A549 (cell line): ENCODE measurements at regions not wholly inside any gene's neighbourhood (a gene's known extent, or its start where the extent isn't known, plus 50 kb on each side); places are given as distances from the start of the nearest gene placed in this dataset.

Source experiments
- ATAC-seq, 2 experiments: fragments of 200-7000 bp in 1 of 2; fragments of >200 bp in 1 of 2; cut with Nextera tagmentation in 1 of 2; cut with Tn5 transposase in 1 of 2; 3 replicates each; pipeline versions ENCODE4 v1.8.0 to v1.9.1; 2018 to 2020; ENCODE audit warnings: mild to moderate bottlenecking in 1 of 2, moderate library complexity in 1 of 2
- CTCF ChIA-PET: fragments of 300-600 bp; sonication (Branson Sonifier 250); formaldehyde crosslinking; extraction: SDS; loops from one replicate; lab custom pipeline; 2021; ENCODE audit warnings: antibody characterized with exemption, inconsistent platforms; lab: Yijun Ruan, JAX
- POLR2A ChIA-PET: fragments of 350-600 bp; formaldehyde crosslinking; extraction: SDS; loops from one replicate; lab custom pipeline; 2021; ENCODE audit warnings: antibody characterized with exemption, inconsistent platforms; lab: Yijun Ruan, JAX
- DNase-seq, 2 experiments: peaks; one replicate each; pipeline versions ENCODE4 v3.0.0 to v3.0.0-alpha.2; 2011 to 2016; ENCODE audit warnings: low read depth in 1 of 2, low spot score in 1 of 2
- FAIRE-seq: peaks from 2 replicates; lab custom pipeline; 2011; peaks lifted over from hg19 to GRCh38; lab: Jason Lieb, UNC
- H3K27ac ChIP-seq, 2 experiments: fragments of >200 bp; sonication (Bioruptor Twin); formaldehyde crosslinking; 3 replicates each; pipeline ENCODE4 v1.5.1; 2016 to 2017
- H3K4me1 ChIP-seq: fragments of >200 bp; sonication (Bioruptor Twin); formaldehyde crosslinking; 3 replicates; pipeline ENCODE4 v1.6.1; 2016
- H3K4me2 ChIP-seq: fragments of >200 bp; sonication (Bioruptor Twin); formaldehyde crosslinking; 3 replicates; pipeline ENCODE4 v1.6.1; 2016
- H3K4me3 ChIP-seq: fragments of >200 bp; sonication (Bioruptor Twin); formaldehyde crosslinking; 3 replicates; pipeline ENCODE4 v1.5.1; 2016
- H3K9me3 ChIP-seq: fragments of >200 bp; sonication (Bioruptor Twin); formaldehyde crosslinking; 3 replicates; pipeline ENCODE4 v1.6.1; 2016
- CBX8 ChIP-seq: fragments of 200-600 bp; sonication (generic); IDR thresholded peaks from 2 replicates; pipeline ENCODE4 v1.6.1; 2016
- CEBPB ChIP-seq, 2 experiments: fragments of >200 bp in 1 of 2; sonication (Bioruptor Twin) in 1 of 2; formaldehyde crosslinking in 1 of 2; IDR thresholded peaks; 2 replicates each; pipeline ENCODE4 v1.6.1; 2012 to 2016
- EP300 ChIP-seq, 2 experiments: fragments of >200 bp; sonication (Bioruptor Twin); formaldehyde crosslinking; IDR thresholded peaks; 2 replicates in 1 of 2; 3 replicates in 1 of 2; pipeline ENCODE4 v1.6.1; 2016 to 2017
- FOSL2 ChIP-seq, 2 experiments: fragments of 450-650 bp in 1 of 2; fragments of >200 bp in 1 of 2; sonication (Bioruptor Twin) in 1 of 2; formaldehyde crosslinking; IDR thresholded peaks; 2 replicates each; pipeline versions ENCODE4 v1.5.0 to v1.6.1; 2016 to 2020; ENCODE audit warnings: mild to moderate bottlenecking in 1 of 2, moderate library complexity in 1 of 2
- GATA3 ChIP-seq: IDR thresholded peaks from 2 replicates; pipeline ENCODE4 v1.6.1; 2012; ENCODE audit warnings: borderline replicate concordance
- MAZ ChIP-seq: fragments of 150-350 bp; IDR thresholded peaks from 2 replicates; pipeline ENCODE4 v1.6.1; 2014; ENCODE audit warnings: antibody characterized with exemption, low read depth, low read length, borderline replicate concordance
- NFE2L2 ChIP-seq: fragments of 150-350 bp; conservative IDR thresholded peaks from 2 replicates; pipeline ENCODE4 v1.6.1; 2014; ENCODE audit warnings: low read length
- POLR2A ChIP-seq: IDR thresholded peaks from 2 replicates; pipeline ENCODE4 v1.6.1; 2012; ENCODE audit warnings: mild to moderate bottlenecking, low read length
- POLR2AphosphoS2 ChIP-seq: conservative IDR thresholded peaks from 2 replicates; pipeline ENCODE4 v1.6.1; 2012; ENCODE audit warnings: low read length, improper control_type of control experiment, inconsistent platforms
- RAD21 ChIP-seq, 2 experiments: fragments of >200 bp in 1 of 2; sonication (Bioruptor Twin) in 1 of 2; formaldehyde crosslinking in 1 of 2; IDR thresholded peaks in 1 of 2; conservative IDR thresholded peaks in 1 of 2; 2 replicates in 1 of 2; 3 replicates in 1 of 2; pipeline ENCODE4 v1.6.1; 2012 to 2018; ENCODE audit warnings: inconsistent platforms in 1 of 2
- RARB ChIP-seq: fragments of 250-450 bp; sonication (Bioruptor Pico); IDR thresholded peaks from 2 replicates; pipeline ENCODE4 v1.8.0; 2021; ENCODE audit warnings: mild to moderate bottlenecking, moderate library complexity
- RNF2 ChIP-seq: fragments of 200-600 bp; sonication (generic); IDR thresholded peaks from 2 replicates; pipeline ENCODE4 v1.6.1; 2016; ENCODE audit warnings: low read depth, mild to moderate bottlenecking, antibody characterized with exemption, moderate library complexity, borderline replicate concordance
- SREBF2 ChIP-seq: fragments of 450-650 bp; IDR thresholded peaks from 2 replicates; pipeline ENCODE4 v1.6.1; 2014; ENCODE audit warnings: mild to moderate bottlenecking, moderate library complexity
- WGBS: methylation state at CpG from one replicate; pipeline ENCODE4 v1.1.6; 2017; ENCODE audit errors: missing lambda C conversion rate; 5-methylcytosine and 5-hydroxymethylcytosine counted together
- TF ChIP-seq, protein P1 (sequence below): IDR thresholded peaks from 2 replicates; pipeline ENCODE4 v1.6.1; 2012
- TF ChIP-seq, protein P2 (sequence below): IDR thresholded peaks from 2 replicates; pipeline ENCODE4 v1.6.1; 2012
- TF ChIP-seq, protein P3 (sequence below): fragments of 450-650 bp; IDR thresholded peaks from 2 replicates; pipeline ENCODE4 v1.6.1; 2014; ENCODE audit warnings: antibody characterized with exemption
- TF ChIP-seq, protein P4 (sequence below): fragments of 250-450 bp; sonication (Bioruptor Pico); IDR thresholded peaks from 2 replicates; pipeline ENCODE4 v1.5.0; 2021; ENCODE audit warnings: mild to moderate bottlenecking, moderate library complexity, borderline replicate concordance
- TF ChIP-seq, protein P5 (sequence below): fragments of >200 bp; sonication (Bioruptor Twin); formaldehyde crosslinking; IDR thresholded peaks from 2 replicates; pipeline ENCODE4 v1.6.1; 2016
- TF ChIP-seq, protein P6 (sequence below): fragments of 250-450 bp; sonication (Bioruptor Pico); IDR thresholded peaks from 2 replicates; pipeline ENCODE4 v1.5.0; 2020; ENCODE audit warnings: low read depth, mild to moderate bottlenecking, moderate library complexity

DNA sequence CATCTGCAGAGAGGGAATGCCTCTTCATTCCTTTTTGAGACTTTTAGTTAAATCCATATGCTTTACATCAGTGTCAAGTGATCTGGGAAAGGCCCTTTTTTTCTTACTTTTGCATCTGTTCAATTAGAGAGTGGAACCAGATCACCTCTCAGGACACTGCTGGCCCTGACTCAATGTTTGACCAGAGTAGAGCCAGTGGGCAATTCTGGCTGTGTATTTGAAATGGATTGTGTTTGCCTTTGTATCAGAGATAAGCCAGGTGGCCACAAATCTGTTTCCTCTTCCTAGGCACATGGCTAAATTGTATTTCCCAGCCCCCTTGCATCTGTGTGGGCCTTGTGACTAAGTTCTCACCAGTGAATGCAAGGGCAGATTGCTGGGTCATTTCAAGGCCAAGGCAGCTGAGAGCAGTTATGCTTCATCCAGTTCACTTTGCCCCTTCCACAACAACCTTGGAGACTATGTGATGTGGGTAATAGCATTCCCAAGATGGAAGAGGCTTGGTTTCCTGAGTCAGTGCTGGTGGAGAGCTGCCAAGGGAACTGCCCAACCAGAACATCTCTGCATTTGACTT, 75.6 kb upstream of the CACNA2D3 start:
- peak in 1 of 2 experiments; percentile 60; a peak in 3 of 6 replicates for ATAC-seq
- H3K4me3 ChIP-seq, result no peak overlapping the region
- no peak for TF ChIP-seq RAD21 (conservative IDR thresholded peaks at IDR 0.05 in 1 of 2, IDR thresholded peaks at IDR 0.05 in 1 of 2)
- TF ChIP-seq NFE2L2, result no peak
- TF ChIP-seq, protein P1, sequence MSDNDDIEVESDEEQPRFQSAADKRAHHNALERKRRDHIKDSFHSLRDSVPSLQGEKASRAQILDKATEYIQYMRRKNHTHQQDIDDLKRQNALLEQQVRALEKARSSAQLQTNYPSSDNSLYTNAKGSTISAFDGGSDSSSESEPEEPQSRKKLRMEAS, result no peak
- no peak for TF ChIP-seq CBX8
- TF ChIP-seq RNF2, result no peak
- TF ChIP-seq MAZ, result no peak
- TF ChIP-seq, protein P2, sequence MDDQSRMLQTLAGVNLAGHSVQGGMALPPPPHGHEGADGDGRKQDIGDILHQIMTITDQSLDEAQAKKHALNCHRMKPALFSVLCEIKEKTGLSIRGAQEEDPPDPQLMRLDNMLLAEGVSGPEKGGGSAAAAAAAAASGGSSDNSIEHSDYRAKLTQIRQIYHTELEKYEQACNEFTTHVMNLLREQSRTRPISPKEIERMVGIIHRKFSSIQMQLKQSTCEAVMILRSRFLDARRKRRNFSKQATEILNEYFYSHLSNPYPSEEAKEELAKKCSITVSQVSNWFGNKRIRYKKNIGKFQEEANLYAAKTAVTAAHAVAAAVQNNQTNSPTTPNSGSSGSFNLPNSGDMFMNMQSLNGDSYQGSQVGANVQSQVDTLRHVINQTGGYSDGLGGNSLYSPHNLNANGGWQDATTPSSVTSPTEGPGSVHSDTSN, result no peak
- TF ChIP-seq, protein P3, sequence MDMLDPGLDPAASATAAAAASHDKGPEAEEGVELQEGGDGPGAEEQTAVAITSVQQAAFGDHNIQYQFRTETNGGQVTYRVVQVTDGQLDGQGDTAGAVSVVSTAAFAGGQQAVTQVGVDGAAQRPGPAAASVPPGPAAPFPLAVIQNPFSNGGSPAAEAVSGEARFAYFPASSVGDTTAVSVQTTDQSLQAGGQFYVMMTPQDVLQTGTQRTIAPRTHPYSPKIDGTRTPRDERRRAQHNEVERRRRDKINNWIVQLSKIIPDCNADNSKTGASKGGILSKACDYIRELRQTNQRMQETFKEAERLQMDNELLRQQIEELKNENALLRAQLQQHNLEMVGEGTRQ, result no peak
- TF ChIP-seq, all 56 proteins: peak for 0
- H3K4me2 ChIP-seq, result no peak overlapping the region
- CTCF ChIA-PET, result no interaction called here
- H3K4me1 ChIP-seq, result no peaks in the 10 kb centered on the region
- H3K27ac ChIP-seq, result no peak overlapping the region
- FAIRE-seq (no peak), DNase-seq (peak in 1 of 2 experiments; percentile 46)
- no peaks in the 10 kb centered on the region for H3K9me3 ChIP-seq
- POLR2A ChIA-PET, result no interaction called here

DNA sequence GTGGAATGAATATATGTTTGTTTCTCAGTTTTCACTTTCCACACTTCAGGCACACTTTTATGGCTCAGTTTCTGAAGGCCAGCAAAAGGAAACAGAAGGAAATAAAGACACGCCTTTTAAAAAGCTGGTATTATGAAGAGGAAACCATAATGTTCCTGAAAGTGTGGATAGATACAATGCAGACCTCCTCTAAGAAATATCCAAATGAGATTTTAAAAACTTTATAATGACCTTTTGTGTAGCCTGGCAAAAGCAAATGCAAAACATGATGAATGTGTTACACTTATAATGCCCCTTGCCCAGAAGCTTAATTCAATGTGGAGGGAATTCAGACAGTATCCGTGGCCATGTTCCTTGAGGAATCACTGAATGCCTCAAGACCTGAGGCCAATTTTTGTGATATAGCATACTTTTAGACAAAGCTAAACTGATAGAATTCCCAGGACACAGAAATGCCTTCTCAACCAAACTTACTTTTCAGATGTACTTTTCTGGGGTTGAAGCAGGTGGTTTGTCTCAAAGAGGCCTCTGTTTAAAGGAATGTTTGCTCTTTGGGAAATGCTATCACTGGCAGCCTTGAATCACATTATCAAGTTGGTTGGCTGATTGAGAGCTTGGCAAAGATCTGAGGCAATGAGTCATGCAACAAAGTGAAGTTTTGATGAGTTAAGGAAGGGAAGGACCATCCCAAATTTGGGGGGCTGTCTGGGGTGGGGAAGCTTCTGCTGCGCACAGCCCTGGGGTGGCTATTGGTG, 77.1 kb upstream of the CACNA2D3 start:
- WGBS, result 76% methylated on average over 3 of the region's 3 CpGs
- POLR2A ChIA-PET, result no interaction called here
- CTCF ChIA-PET, result no interaction called here
- Histone ChIP-seq H3K27ac (no peak overlapping the region), H3K9me3 (no peaks in the 10 kb centered on the region), H3K4me2 (no peak overlapping the region), H3K4me3 (no peak overlapping the region), H3K4me1 (no peaks in the 10 kb centered on the region)
- ATAC-seq, result no peak
- FAIRE-seq, result no peak
- DNase-seq, result no peak
- TF ChIP-seq FOSL2 (IDR thresholded peaks at IDR 0.05), result no peak
- TF ChIP-seq FOSL2 (CRISPR knock-in tag; IDR thresholded peaks at IDR 0.05), result no peak
- TF ChIP-seq, protein P4, sequence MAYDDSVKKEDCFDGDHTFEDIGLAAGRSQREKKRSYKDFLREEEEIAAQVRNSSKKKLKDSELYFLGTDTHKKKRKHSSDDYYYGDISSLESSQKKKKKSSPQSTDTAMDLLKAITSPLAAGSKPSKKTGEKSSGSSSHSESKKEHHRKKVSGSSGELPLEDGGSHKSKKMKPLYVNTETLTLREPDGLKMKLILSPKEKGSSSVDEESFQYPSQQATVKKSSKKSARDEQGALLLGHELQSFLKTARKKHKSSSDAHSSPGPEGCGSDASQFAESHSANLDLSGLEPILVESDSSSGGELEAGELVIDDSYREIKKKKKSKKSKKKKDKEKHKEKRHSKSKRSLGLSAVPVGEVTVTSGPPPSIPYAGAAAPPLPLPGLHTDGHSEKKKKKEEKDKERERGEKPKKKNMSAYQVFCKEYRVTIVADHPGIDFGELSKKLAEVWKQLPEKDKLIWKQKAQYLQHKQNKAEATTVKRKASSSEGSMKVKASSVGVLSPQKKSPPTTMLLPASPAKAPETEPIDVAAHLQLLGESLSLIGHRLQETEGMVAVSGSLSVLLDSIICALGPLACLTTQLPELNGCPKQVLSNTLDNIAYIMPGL, result no peak
- no peak for TF ChIP-seq GATA3
- TF ChIP-seq POLR2AphosphoS2, result no peak
- TF ChIP-seq, protein P5, sequence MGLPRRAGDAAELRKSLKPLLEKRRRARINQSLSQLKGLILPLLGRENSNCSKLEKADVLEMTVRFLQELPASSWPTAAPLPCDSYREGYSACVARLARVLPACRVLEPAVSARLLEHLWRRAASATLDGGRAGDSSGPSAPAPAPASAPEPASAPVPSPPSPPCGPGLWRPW, result no peak
- TF ChIP-seq EP300 (IDR thresholded peaks at IDR 0.05), result no peak
- no peak for TF ChIP-seq SREBF2
- TF ChIP-seq, protein P6, sequence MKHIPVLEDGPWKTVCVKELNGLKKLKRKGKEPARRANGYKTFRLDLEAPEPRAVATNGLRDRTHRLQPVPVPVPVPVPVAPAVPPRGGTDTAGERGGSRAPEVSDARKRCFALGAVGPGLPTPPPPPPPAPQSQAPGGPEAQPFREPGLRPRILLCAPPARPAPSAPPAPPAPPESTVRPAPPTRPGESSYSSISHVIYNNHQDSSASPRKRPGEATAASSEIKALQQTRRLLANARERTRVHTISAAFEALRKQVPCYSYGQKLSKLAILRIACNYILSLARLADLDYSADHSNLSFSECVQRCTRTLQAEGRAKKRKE (CRISPR knock-in tag), result no peak
- no peak for TF ChIP-seq POLR2A
- no peak for TF ChIP-seq CEBPB (IDR thresholded peaks at IDR 0.05)
- no peak for TF ChIP-seq RARB
